Epithelial cell of esophagus (primary cell): ENCODE measurements at regions not wholly inside any gene's neighbourhood (a gene's known extent, or its start where the extent isn't known, plus 50 kb on each side); places are given as distances from the start of the nearest gene placed in this dataset.
A peak's percentile ranks its signal among the peaks of the same experiment; 100 is the strongest.

Experiments used
- DNase-seq: peaks from one replicate; pipeline ENCODE4 v3.0.0; 2010; ENCODE audit warnings: low read depth
- H3K4me3 ChIP-seq: 2 replicates; pipeline ENCODE4 v1.5.1; 2011; ENCODE audit warnings: mild to moderate bottlenecking, low read length, control low read depth
- TF ChIP-seq, protein P1 (sequence below): IDR thresholded peaks from 2 replicates; pipeline ENCODE4 v1.5.1; 2011; ENCODE audit warnings: low read depth, mild to moderate bottlenecking, low read length, control low read depth, inconsistent platforms; ENCODE audit not compliant: insufficient read depth; ENCODE audit errors: missing control alignments

DNA sequence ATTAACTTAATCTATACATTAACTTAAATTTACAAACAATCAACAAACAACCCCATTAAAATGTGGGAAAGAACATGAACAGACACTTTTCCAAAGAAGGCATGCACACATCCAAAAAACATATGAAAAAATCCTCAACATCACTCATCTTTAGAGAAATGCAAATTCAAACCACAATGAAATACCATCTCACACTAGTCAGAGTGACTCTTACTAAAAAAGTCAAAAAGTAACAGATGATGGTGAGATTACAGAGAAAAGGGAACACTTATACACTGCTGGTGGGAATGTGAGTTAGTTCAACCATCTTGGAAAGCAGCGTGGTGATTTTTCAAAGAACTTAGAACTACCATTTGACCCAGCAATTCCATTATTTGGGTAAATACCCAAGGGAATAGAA lies 759.2 kb upstream of the SLITRK1 start:
- no peak for DNase-seq
- TF ChIP-seq, protein P1, sequence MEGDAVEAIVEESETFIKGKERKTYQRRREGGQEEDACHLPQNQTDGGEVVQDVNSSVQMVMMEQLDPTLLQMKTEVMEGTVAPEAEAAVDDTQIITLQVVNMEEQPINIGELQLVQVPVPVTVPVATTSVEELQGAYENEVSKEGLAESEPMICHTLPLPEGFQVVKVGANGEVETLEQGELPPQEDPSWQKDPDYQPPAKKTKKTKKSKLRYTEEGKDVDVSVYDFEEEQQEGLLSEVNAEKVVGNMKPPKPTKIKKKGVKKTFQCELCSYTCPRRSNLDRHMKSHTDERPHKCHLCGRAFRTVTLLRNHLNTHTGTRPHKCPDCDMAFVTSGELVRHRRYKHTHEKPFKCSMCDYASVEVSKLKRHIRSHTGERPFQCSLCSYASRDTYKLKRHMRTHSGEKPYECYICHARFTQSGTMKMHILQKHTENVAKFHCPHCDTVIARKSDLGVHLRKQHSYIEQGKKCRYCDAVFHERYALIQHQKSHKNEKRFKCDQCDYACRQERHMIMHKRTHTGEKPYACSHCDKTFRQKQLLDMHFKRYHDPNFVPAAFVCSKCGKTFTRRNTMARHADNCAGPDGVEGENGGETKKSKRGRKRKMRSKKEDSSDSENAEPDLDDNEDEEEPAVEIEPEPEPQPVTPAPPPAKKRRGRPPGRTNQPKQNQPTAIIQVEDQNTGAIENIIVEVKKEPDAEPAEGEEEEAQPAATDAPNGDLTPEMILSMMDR = no peak
- H3K4me3 ChIP-seq = no peak overlapping the region

DNA sequence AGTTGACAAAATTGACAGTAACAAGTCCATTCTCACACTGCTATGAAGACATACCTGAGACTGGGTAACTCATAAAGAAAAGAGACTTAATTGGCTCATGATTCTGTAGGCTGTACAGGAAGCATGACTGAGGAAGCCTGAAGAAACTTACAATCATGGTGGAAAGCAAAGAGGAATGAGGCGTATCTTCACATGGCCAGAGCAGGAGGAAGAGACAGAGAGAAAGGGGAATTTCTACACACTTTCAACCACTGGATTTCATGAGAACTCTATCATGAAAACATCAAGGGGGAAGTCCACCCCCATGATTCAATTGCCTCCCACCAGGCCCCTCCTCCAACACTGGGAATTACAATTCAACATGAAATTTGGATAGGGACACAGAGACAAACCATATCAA lies 758.4 kb upstream of the SLITRK1 start:
- no peak overlapping the region for H3K4me3 ChIP-seq
- DNase-seq = no peak
- TF ChIP-seq, protein P1 = no peak

DNA sequence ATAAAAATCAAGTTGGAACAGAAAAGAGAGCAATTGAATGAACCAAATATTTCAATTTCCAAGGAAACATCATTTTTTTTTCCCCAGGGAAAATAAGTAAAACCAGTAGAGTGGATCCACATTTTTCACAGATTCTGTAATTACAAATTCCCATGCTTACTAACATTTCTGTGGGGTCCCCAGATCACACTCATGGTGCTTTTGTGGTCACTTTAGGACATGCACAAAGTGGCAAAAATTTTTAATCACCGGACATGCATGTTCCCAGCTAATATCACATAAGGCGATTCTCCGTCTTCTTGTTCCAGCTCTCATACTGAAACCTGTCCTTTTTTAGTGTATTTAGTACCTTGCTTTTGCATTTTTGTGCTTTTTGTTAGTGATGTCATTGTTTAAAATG lies 748.2 kb upstream of the SLITRK1 start:
- TF ChIP-seq, protein P1 = no peak
- no peak overlapping the region for H3K4me3 ChIP-seq
- DNase-seq = no peak

DNA sequence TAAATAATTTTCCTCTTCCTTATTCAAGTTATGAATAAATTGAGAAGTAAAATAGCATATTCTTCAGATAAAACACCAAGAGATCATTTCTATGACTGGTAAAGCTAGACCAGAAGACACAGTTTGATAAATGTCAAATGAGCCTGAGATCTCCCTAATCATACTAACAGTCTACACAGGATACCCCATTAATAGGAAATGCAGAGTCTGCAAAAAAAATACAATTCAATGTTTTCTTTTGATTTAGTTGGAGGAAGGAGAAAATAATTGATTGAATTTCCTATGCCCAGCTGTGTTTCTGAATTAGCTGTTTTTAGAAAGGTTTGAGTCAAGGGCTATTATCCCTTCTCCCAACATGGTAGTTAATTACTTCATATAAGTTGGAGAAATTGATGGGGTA lies 734.6 kb upstream of the SLITRK1 start:
- TF ChIP-seq, protein P1 = no peak
- DNase-seq = no peak
- no peak overlapping the region for H3K4me3 ChIP-seq

DNA sequence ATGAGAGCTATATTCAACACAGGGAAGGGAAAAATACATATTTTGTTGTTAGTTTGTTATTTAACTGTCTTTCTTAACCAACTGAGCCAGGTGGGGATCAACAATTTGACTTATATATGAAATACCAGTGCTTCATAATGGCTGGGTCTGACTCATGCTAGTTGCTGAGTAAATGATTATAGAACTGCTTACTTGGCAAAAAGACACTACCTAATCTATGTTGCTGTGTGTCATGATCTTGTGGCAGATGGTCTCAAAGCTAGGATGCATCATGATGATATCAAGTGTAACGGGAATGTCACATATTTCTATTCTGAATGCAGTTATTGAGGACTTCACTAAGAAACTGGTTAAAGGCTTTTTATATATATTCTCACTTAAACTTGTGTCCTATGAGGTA lies 727.4 kb upstream of the SLITRK1 start:
- H3K4me3 ChIP-seq = no peak overlapping the region
- TF ChIP-seq, protein P1 = no peak
- peak; percentile 87 for DNase-seq

DNA sequence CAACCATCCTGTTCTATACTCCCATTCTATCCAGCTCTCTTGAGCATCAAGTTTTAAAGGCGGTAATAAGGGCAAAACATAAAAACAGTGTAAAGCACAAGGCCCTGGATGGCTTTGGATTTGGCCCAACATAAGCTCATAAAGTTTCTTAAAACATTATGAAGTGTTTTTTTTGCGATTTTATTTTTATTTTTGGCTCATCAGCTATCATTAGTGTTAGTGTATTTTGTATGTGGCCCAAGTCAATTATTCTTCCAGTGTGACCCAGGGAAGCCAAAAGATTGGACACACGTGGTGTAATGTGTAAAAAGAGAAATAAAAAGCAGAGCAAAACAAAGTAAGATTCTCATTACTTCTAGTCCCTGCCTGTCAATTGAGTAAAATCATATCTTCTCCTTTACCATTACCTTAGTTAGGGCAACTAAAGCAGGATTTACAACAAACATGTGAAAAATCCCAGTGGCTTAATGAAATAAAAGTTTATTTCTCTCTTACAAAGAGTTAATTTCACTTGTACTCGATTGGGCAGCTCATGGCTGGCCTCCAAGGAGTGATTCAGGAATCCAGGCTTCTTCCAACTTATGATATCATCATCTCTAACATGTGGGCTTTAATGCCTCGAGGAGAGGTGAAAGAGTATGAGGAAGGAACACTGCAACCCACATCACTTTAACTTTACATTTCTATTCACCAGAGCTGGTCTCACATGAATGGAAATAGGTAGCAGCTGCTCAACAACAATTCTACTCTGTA lies 725.2 kb upstream of the SLITRK1 start:
- peak; percentile 87 for DNase-seq
- TF ChIP-seq, protein P1 = no peak

DNA sequence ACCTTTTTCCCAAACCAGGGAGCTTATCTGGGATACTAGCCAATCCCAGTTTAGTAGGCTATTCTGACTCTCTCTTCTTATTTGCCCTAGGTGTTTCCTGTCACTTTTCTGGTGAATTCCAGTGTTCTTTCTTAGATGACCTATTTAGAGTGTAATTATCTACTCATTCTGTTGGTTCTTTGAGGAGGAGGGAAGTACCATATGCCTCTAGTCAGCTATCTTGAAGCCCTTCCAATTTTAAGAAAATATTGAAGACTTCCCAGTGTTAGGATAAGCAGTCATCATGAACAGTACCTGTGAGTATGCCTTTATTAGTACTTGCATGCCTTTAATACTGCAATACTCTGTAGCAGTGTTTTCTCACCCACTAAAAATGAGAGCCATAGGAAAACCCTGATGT lies 724.3 kb upstream of the SLITRK1 start:
- TF ChIP-seq, protein P1 = no peak
- DNase-seq = no peak
- H3K4me3 ChIP-seq = no peak overlapping the region

More for the DNA sequence above, 725.2 kb upstream of the SLITRK1 start:
- H3K4me3 ChIP-seq = no peak overlapping the region
